ENCODE measurements at regions not wholly inside any gene's neighbourhood (a gene's known extent, or its start where the extent isn't known, plus 50 kb on each side); places are given as distances from the start of the nearest gene placed in this dataset.
A peak's percentile ranks its signal among the peaks of the same experiment; 100 is the strongest.

GRCh38 chr7:94325122-94325475 lies 69.6 kb upstream of the COL1A2 start:
- no peak overlapping the region for H2BK20ac ChIP-seq (ENCODE audit: low read depth, low read length)
- no peak overlapping the region for H3K4ac ChIP-seq (ENCODE audit: low read depth, low read length)
- H3K4me2 ChIP-seq (ENCODE audit: low read depth, low read length), result no peak overlapping the region
- H3K4me3 ChIP-seq (ENCODE audit: insufficient read depth, low read depth, low read length), result no peak overlapping the region
- no peak overlapping the region for H2BK120ac ChIP-seq (ENCODE audit: low read depth, low read length)
- ChIA-PET POLR2A (ENCODE audit: unreplicated experiment) (no interaction called here), CTCF (interaction anchor here (0.6 to 1.8 kb wide), 4 partner anchors 9 to 48 kb away, joined by 3 to 6 read pairs (median 4); no protein-coding TSS in a partner anchor)
- no peak overlapping the region for H3K56ac ChIP-seq (ENCODE audit: extremely low read depth, insufficient read depth, low read length)
- H3K9ac ChIP-seq (ENCODE audit: low read depth, low read length), result no peak overlapping the region
- peaks cover 15% of the 10 kb centered on the region for H3K9me3 ChIP-seq (ENCODE audit: control insufficient read depth, insufficient read depth, low read length)
- no peak overlapping the region for H4K91ac ChIP-seq (ENCODE audit: insufficient read depth, low read depth, low read length)
- TF ChIP-seq MAFK (IDR thresholded peaks at IDR 0.05; ENCODE audit: low read depth, low read length) (no peak), MXI1 (IDR thresholded peaks at IDR 0.05; ENCODE audit: borderline replicate concordance, low read depth, low read length) (no peak)
- no peak for DNase-seq
- peak overlapping the region; percentile 31 for H2BK5ac ChIP-seq (ENCODE audit: low read depth, low read length, poor library complexity, severe bottlenecking)
- H3K23ac ChIP-seq (ENCODE audit: low read depth, low read length), result no peak overlapping the region
- dilution Hi-C loops (cut with HindIII; ENCODE audit: low sequenced_read_pairs, unreplicated experiment), result no loop called here
- H3K9me1 ChIP-seq (ENCODE audit: insufficient read depth, low read length), result no peaks in the 10 kb centered on the region
- H4K5ac ChIP-seq (ENCODE audit: low read depth, low read length), result no peak overlapping the region
- H3K36me3 ChIP-seq (ENCODE audit: control insufficient read depth, insufficient read depth, low read length), result no peaks in the 10 kb centered on the region
- no peaks in the 10 kb centered on the region for H3K4me1 ChIP-seq (ENCODE audit: control insufficient read depth, insufficient read depth, low read length)
- in situ Hi-C loops (cut with MboI; ENCODE audit: low sequenced_read_pairs), result no loop called here
- no peak for ATAC-seq (ENCODE audit: low read depth)
- no peak overlapping the region; a peak in 1 of 4 replicates for H4K8ac ChIP-seq (ENCODE audit: low read depth in 2 of 2, low read length in 2 of 2)
- H3K79me1 ChIP-seq (ENCODE audit: low read depth in 1 of 2, low read length in 2 of 2), result no peaks in the 10 kb centered on the region
- H3K14ac ChIP-seq (replicated peaks; ENCODE audit: low read depth, low read length), result no peak overlapping the region
- H4K20me1 ChIP-seq (ENCODE audit: insufficient read depth, low read length), result no peaks in the 10 kb centered on the region
- H2BK15ac ChIP-seq (ENCODE audit: low read depth, low read length), result no peak overlapping the region
- BruUV-seq (replicated peaks), result no TSS peak
- no peak overlapping the region for H2AK9ac ChIP-seq (replicated peaks; ENCODE audit: low read depth, low read length, poor library complexity)
- H2AK5ac ChIP-seq (ENCODE audit: low read depth, low read length), result no peak overlapping the region
- H3K27me3 ChIP-seq (ENCODE audit: control insufficient read depth, insufficient read depth, low read length), result no peaks in the 10 kb centered on the region
- intact Hi-C loops (cut with micrococcal nuclease), result no loop called here
- no peak overlapping the region for H2AFZ ChIP-seq (replicated peaks; ENCODE audit: low read length, poor library complexity)
- no CpG with 5 or more reads among the region's 3 CpGs for WGBS, 2 experiments (ENCODE audit: extremely low coverage in 2 of 2, insufficient read length in 1 of 2)
- no peak overlapping the region for H3K18ac ChIP-seq (ENCODE audit: low read depth, low read length)
- H3K27ac ChIP-seq (ENCODE audit: insufficient read depth, low read length), result no peak overlapping the region; the same call in 1 of the 2 replicates

Measured in IMR-90 (cell line).